Ammon's horn (tissue), 1 donor: ENCODE measurements at regions not wholly inside any gene's neighbourhood (a gene's known extent, or its start where the extent isn't known, plus 50 kb on each side); places are given as distances from the start of the nearest gene placed in this dataset.

Experiments used
- DNase-seq: peaks from one replicate; pipeline ENCODE4 v3.0.0-alpha.2; 2016; ENCODE audit warnings: low spot score

- peak; percentile 32 for DNase-seq
These were observed 888.4 kb downstream of the TSN start for GRCh38 chr2:122643725-122644329.

- no peak for DNase-seq
These were observed 895.8 kb downstream of the TSN start for GRCh38 chr2:122651236-122651635.

- no peak for DNase-seq
These were observed 896.3 kb downstream of the TSN start for GRCh38 chr2:122651780-122652179.

- no peak for DNase-seq
These were observed 897.2 kb downstream of the TSN start for GRCh38 chr2:122652670-122653069.

GRCh38 chr2:122656403-122656802 lies 901.0 kb downstream of the TSN start:
- no peak for DNase-seq

GRCh38 chr2:122660786-122661634 lies 905.6 kb downstream of the TSN start:
- DNase-seq: no peak

GRCh38 chr2:122663620-122664019 lies 908.2 kb downstream of the TSN start:
- no peak for DNase-seq

- DNase-seq: no peak
These were observed 914.2 kb downstream of the TSN start for GRCh38 chr2:122669627-122670026.

GRCh38 chr2:122670897-122671296 lies 915.4 kb downstream of the TSN start:
- no peak for DNase-seq

- DNase-seq: no peak
These were observed 925.2 kb downstream of the TSN start for GRCh38 chr2:122680662-122681061.

- DNase-seq: no peak
These were observed 926.2 kb downstream of the TSN start for GRCh38 chr2:122681626-122682025.

- DNase-seq: no peak
These were observed 926.9 kb downstream of the TSN start for GRCh38 chr2:122682356-122682755.

- no peak for DNase-seq
These were observed 927.6 kb downstream of the TSN start for GRCh38 chr2:122683018-122683417.

GRCh38 chr2:122692400-122693083 lies 937.1 kb downstream of the TSN start:
- no peak for DNase-seq

- no peak for DNase-seq
These were observed 942.0 kb downstream of the TSN start for GRCh38 chr2:122697415-122697814.

- no peak for DNase-seq
These were observed 948.2 kb downstream of the TSN start for GRCh38 chr2:122703676-122704075.

- DNase-seq: peak; percentile 11
These were observed 948.7 kb downstream of the TSN start for GRCh38 chr2:122704109-122704563.

GRCh38 chr2:122705746-122706145 lies 950.3 kb downstream of the TSN start:
- DNase-seq: no peak

GRCh38 chr2:122706757-122707223 lies 951.3 kb downstream of the TSN start:
- no peak for DNase-seq

GRCh38 chr2:122707224-122707824 lies 951.9 kb downstream of the TSN start:
- DNase-seq: no peak

GRCh38 chr2:122710049-122710448 lies 954.6 kb downstream of the TSN start:
- no peak for DNase-seq

GRCh38 chr2:122713800-122714199 lies 958.3 kb downstream of the TSN start:
- DNase-seq: no peak
